Ishikawa (cell line): ENCODE measurements at regions not wholly inside any gene's neighbourhood (a gene's known extent, or its start where the extent isn't known, plus 50 kb on each side); places are given as distances from the start of the nearest gene placed in this dataset.

Experiments
- CEBPB ChIP-seq: IDR thresholded peaks from 2 replicates; pipeline ENCODE4 v1.6.1; 2012
- CREB1 ChIP-seq: IDR thresholded peaks from 2 replicates; pipeline ENCODE4 v1.6.1; 2012; ENCODE audit warnings: low read depth
- EGR1 ChIP-seq: IDR thresholded peaks from 2 replicates; pipeline ENCODE4 v1.6.1; 2012
- EP300 ChIP-seq: IDR thresholded peaks from 2 replicates; pipeline ENCODE4 v1.6.1; 2012; ENCODE audit warnings: borderline replicate concordance
- FOXM1 ChIP-seq: IDR thresholded peaks from 2 replicates; pipeline ENCODE4 v1.6.1; 2012; ENCODE audit warnings: low read depth, borderline replicate concordance
- NFIC ChIP-seq: IDR thresholded peaks from 2 replicates; pipeline ENCODE4 v1.6.1; 2012
- RAD21 ChIP-seq: IDR thresholded peaks from 2 replicates; pipeline ENCODE4 v1.6.1; 2012; ENCODE audit warnings: low read depth
- TAF1 ChIP-seq: IDR thresholded peaks from 2 replicates; pipeline ENCODE4 v1.6.1; 2012; ENCODE audit warnings: low read depth, mild to moderate bottlenecking
- TCF12 ChIP-seq: IDR thresholded peaks from 2 replicates; pipeline ENCODE4 v1.6.1; 2012; ENCODE audit warnings: low read depth
- TEAD4 ChIP-seq: IDR thresholded peaks from 2 replicates; pipeline ENCODE4 v1.6.1; 2012
- YY1 ChIP-seq: IDR thresholded peaks from 2 replicates; pipeline ENCODE4 v1.6.1; 2012; ENCODE audit warnings: low read depth
- ZBTB7A ChIP-seq: IDR thresholded peaks from 2 replicates; pipeline ENCODE4 v1.6.1; 2012; ENCODE audit warnings: low read depth
- TF ChIP-seq, protein P1 (sequence below): IDR thresholded peaks from 2 replicates; pipeline ENCODE4 v1.6.1; 2012; ENCODE audit warnings: low read depth, mild to moderate bottlenecking
- TF ChIP-seq, protein P2 (sequence below): IDR thresholded peaks from 2 replicates; pipeline ENCODE4 v1.6.1; 2012
- TF ChIP-seq, protein P3 (sequence below): IDR thresholded peaks from 2 replicates; pipeline ENCODE4 v1.6.1; 2012

DNA sequence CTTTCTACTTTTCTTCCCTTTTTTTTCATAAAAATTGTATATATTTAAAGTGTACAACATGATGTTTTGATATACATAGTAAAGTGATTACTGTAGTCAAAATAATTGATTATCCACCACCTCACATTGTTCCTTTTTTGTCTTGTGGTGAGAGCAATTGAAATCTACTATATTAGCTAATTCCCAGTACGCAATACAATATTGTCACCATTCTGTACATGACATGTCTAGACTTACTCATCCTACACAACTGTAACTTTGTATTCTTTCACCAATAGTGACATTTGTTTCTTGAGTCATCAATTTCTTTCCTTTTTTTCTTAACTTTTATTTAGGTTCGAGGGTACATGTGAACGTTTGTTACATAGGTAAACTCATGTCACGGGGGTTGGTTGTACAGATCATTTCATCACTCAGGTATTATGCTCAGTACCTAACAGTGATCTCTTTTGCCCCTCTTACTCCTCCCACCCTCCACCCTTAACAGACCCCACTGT lies 265.2 kb downstream of the KCNRG start:
- TF ChIP-seq, protein P1, sequence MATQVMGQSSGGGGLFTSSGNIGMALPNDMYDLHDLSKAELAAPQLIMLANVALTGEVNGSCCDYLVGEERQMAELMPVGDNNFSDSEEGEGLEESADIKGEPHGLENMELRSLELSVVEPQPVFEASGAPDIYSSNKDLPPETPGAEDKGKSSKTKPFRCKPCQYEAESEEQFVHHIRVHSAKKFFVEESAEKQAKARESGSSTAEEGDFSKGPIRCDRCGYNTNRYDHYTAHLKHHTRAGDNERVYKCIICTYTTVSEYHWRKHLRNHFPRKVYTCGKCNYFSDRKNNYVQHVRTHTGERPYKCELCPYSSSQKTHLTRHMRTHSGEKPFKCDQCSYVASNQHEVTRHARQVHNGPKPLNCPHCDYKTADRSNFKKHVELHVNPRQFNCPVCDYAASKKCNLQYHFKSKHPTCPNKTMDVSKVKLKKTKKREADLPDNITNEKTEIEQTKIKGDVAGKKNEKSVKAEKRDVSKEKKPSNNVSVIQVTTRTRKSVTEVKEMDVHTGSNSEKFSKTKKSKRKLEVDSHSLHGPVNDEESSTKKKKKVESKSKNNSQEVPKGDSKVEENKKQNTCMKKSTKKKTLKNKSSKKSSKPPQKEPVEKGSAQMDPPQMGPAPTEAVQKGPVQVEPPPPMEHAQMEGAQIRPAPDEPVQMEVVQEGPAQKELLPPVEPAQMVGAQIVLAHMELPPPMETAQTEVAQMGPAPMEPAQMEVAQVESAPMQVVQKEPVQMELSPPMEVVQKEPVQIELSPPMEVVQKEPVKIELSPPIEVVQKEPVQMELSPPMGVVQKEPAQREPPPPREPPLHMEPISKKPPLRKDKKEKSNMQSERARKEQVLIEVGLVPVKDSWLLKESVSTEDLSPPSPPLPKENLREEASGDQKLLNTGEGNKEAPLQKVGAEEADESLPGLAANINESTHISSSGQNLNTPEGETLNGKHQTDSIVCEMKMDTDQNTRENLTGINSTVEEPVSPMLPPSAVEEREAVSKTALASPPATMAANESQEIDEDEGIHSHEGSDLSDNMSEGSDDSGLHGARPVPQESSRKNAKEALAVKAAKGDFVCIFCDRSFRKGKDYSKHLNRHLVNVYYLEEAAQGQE: no peak
- TF ChIP-seq, protein P2, sequence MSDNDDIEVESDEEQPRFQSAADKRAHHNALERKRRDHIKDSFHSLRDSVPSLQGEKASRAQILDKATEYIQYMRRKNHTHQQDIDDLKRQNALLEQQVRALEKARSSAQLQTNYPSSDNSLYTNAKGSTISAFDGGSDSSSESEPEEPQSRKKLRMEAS: no peak
- TF ChIP-seq CREB1: no peak
- TF ChIP-seq TEAD4: no peak
- TF ChIP-seq NFIC: no peak

DNA sequence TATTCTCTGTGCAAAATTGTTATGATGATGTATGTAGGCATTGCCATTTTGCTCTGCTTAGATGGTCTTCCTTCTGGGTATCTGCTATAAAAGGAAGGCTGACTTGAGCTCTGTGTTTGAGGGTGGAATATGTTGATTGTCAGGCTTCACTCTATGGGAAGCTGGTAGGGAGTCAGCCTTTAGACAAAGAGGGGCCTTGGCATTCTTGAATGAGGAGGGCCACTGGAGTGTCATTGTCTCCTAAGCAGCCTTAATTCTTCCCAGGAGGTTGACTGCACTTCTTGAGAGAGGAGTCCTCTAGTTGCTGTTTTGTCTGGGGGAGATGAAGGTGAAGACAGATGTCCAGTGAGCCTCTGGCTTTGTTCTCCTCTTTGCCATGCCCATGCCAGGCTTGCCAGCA lies 266.8 kb downstream of the KCNRG start:
- TF ChIP-seq, protein P1: no peak
- TF ChIP-seq YY1: no peak
- no peak for TF ChIP-seq EP300

DNA sequence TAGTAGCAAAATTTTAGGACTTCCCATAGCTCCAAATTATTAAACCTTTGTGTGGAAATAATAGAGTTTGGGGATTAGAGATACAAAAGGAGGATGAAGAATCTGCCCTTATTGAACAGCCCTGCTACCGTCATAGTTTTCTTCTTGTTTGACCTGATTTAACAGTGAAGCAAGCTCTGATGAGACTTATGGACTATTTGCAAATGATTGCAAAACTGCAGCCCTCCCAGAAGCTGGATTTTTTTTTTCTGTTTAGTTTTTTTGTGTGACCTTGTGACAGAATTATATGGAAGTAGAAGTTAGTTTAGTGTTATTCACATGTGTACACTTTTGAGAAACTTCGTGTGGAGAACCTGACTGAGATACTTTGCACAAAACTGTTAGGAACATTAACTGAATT lies 267.8 kb downstream of the KCNRG start:
- no peak for TF ChIP-seq ZBTB7A
- no peak for TF ChIP-seq TCF12
- TF ChIP-seq, protein P1: no peak
- no peak for TF ChIP-seq FOXM1
- TF ChIP-seq YY1: no peak
- TF ChIP-seq, protein P2: no peak
- no peak for TF ChIP-seq TAF1
- TF ChIP-seq RAD21: no peak
- TF ChIP-seq, protein P3, sequence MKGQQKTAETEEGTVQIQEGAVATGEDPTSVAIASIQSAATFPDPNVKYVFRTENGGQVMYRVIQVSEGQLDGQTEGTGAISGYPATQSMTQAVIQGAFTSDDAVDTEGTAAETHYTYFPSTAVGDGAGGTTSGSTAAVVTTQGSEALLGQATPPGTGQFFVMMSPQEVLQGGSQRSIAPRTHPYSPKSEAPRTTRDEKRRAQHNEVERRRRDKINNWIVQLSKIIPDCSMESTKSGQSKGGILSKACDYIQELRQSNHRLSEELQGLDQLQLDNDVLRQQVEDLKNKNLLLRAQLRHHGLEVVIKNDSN: no peak
- no peak for TF ChIP-seq EGR1
- no peak for TF ChIP-seq NFIC

DNA sequence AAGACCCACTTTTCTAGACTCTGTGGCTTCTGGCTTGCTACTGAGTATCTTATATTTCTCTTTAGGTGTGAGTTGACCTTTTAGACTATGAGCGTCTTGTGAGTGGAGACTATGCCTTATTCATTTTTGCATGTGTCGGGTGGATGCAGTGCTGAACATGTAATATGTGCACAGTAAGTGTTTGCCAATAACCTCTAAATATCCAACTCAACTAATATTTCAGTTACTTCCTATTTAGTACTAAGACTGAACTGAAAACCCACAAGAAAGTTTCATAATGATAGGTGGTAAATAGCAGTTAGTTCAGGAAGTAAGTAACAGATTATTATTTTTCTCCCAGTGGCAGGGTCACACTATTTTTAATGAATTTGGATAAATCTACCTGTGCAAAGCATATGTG lies 269.3 kb downstream of the KCNRG start:
- TF ChIP-seq CEBPB: no peak
- TF ChIP-seq, protein P3: no peak

DNA sequence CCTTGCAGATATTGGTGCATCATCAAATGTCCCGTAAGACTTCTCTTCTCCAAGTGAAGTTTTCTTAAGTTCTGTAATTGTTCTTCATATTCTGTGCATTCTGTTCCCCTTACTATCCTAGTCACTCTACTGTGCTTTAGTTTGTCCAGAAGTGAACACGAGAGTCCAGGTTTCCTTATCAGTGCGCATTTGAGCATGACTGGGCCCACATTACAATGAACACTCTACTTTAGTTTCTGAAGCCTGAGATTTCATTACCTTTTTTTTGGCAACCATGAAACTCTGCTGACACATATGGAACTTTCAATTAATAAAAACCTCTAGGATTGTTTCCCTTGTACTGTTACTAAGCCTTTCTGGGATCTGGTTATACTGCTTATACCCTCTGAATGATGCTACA lies 270.0 kb downstream of the KCNRG start:
- TF ChIP-seq RAD21 (no peak), CREB1 (no peak), FOXM1 (no peak), NFIC (no peak), YY1 (no peak), CEBPB (no peak), TCF12 (no peak), ZBTB7A (no peak), TAF1 (no peak), EGR1 (no peak), EP300 (no peak)
- TF ChIP-seq, protein P2: no peak
- TF ChIP-seq, protein P1: no peak
- TF ChIP-seq, protein P3: no peak
